Liver (tissue), 8 donors: ENCODE measurements at regions not wholly inside any gene's neighbourhood (a gene's known extent, or its start where the extent isn't known, plus 50 kb on each side); places are given as distances from the start of the nearest gene placed in this dataset.

Experiments used
- DNase-seq: peaks from one replicate; pipeline ENCODE4 v3.0.0-alpha.2; 2017; ENCODE audit warnings: low spot score
- H3K27ac ChIP-seq, 2 donors: one replicate each; pipeline ENCODE4 v1.7.0; 2013; ENCODE audit warnings: inconsistent platforms in 2 of 2, low read length in 2 of 2, control low read depth in 1 of 2, low read depth in 1 of 2, mild to moderate bottlenecking in 1 of 2
- H3K27me3 ChIP-seq, 4 donors: one replicate each; pipeline versions ENCODE4 v1.6.1 to v1.7.0; 2013; ENCODE audit warnings: low read length in 3 of 4, inconsistent platforms in 1 of 4, mild to moderate bottlenecking in 1 of 4, moderate library complexity in 1 of 4; ENCODE audit not compliant: control insufficient read depth in 4 of 4, insufficient read depth in 4 of 4
- H3K36me3 ChIP-seq, 4 donors: one replicate each; pipeline versions ENCODE4 v1.6.1 to v1.7.0; 2013; ENCODE audit warnings: low read length in 3 of 4, mild to moderate bottlenecking in 3 of 4, low read depth in 1 of 4, moderate library complexity in 1 of 4; ENCODE audit not compliant: control insufficient read depth in 4 of 4, insufficient read depth in 3 of 4
- H3K4me1 ChIP-seq, 4 donors: one replicate each; pipeline versions ENCODE4 v1.6.1 to v1.7.0; 2013; ENCODE audit warnings: low read length in 3 of 4, mild to moderate bottlenecking in 3 of 4, moderate library complexity in 1 of 4; ENCODE audit not compliant: control insufficient read depth in 4 of 4, insufficient read depth in 4 of 4
- H3K4me3 ChIP-seq, 3 donors: one replicate each; pipeline versions ENCODE4 v1.6.1 to v1.7.0; 2013; ENCODE audit warnings: low read length in 3 of 3, control low read depth in 1 of 3, low read depth in 1 of 3, mild to moderate bottlenecking in 1 of 3
- H3K9ac ChIP-seq, 2 donors: one replicate each; pipeline ENCODE4 v1.7.0; 2013; ENCODE audit warnings: low read length in 2 of 2, mild to moderate bottlenecking in 2 of 2, moderate library complexity in 2 of 2, control low read depth in 1 of 2, low read depth in 1 of 2
- H3K9me3 ChIP-seq, 4 donors: one replicate each; pipeline versions ENCODE4 v1.6.1 to v1.7.0; 2013; ENCODE audit warnings: low read length in 3 of 4; ENCODE audit not compliant: control insufficient read depth in 4 of 4
- ATF3 ChIP-seq: IDR thresholded peaks from 2 replicates; pipeline ENCODE4 v1.6.1; 2016; ENCODE audit warnings: antibody characterized with exemption
- EGR1 ChIP-seq, 2 donors: IDR thresholded peaks; 2 replicates each; pipeline ENCODE4 v1.6.1; 2016 to 2018; ENCODE audit warnings: antibody characterized with exemption in 2 of 2, low read depth in 2 of 2
- FOXA1 ChIP-seq: IDR thresholded peaks from 2 replicates; pipeline ENCODE4 v1.6.1; 2016; ENCODE audit warnings: antibody characterized with exemption
- FOXA2 ChIP-seq: IDR thresholded peaks from 2 replicates; pipeline ENCODE4 v1.6.1; 2016; ENCODE audit warnings: antibody characterized with exemption
- GABPA ChIP-seq, 2 donors: IDR thresholded peaks in 1 of 2; conservative IDR thresholded peaks in 1 of 2; 2 replicates each; pipeline ENCODE4 v1.6.1; 2016; ENCODE audit warnings: antibody characterized with exemption in 2 of 2, mild to moderate bottlenecking in 1 of 2, moderate library complexity in 1 of 2
- HNF4A ChIP-seq, 2 donors: conservative IDR thresholded peaks; 2 replicates each; pipeline ENCODE4 v1.6.1; 2016; ENCODE audit warnings: antibody characterized with exemption in 2 of 2, mild to moderate bottlenecking in 2 of 2
- HNF4G ChIP-seq: IDR thresholded peaks from 2 replicates; pipeline ENCODE4 v1.6.1; 2016; ENCODE audit warnings: antibody characterized with exemption
- JUND ChIP-seq, 2 donors: IDR thresholded peaks; 2 replicates each; pipeline ENCODE4 v1.6.1; 2016; ENCODE audit warnings: antibody characterized with exemption in 2 of 2
- MAX ChIP-seq: IDR thresholded peaks from 2 replicates; pipeline ENCODE4 v1.6.1; 2016; ENCODE audit warnings: antibody characterized with exemption
- NR2F2 ChIP-seq: IDR thresholded peaks from 2 replicates; pipeline ENCODE4 v1.6.1; 2016; ENCODE audit warnings: antibody characterized with exemption
- RAD21 ChIP-seq, 2 donors: IDR thresholded peaks; 2 replicates each; pipeline ENCODE4 v1.6.1; 2016; ENCODE audit warnings: antibody characterized with exemption in 2 of 2, mild to moderate bottlenecking in 2 of 2
- RXRA ChIP-seq, 2 donors: IDR thresholded peaks; 2 replicates each; pipeline ENCODE4 v1.6.1; 2017 to 2018; ENCODE audit warnings: antibody characterized with exemption in 2 of 2, mild to moderate bottlenecking in 1 of 2
- SP1 ChIP-seq: IDR thresholded peaks from 2 replicates; pipeline ENCODE4 v1.6.1; 2018; ENCODE audit warnings: antibody characterized with exemption, mild to moderate bottlenecking
- TAF1 ChIP-seq: conservative IDR thresholded peaks from 2 replicates; pipeline ENCODE4 v1.6.1; 2016; ENCODE audit warnings: antibody characterized with exemption, mild to moderate bottlenecking
- YY1 ChIP-seq: IDR thresholded peaks from 2 replicates; pipeline ENCODE4 v1.6.1; 2016; ENCODE audit warnings: antibody characterized with exemption, mild to moderate bottlenecking
- WGBS: extraction: QIAGEN DNeasy Blood & Tissue Kit; methylation state at CpG from one replicate; pipeline ENCODE4 v1.1.7; 2013; 5-methylcytosine and 5-hydroxymethylcytosine counted together
- TF ChIP-seq, protein P1 (sequence below): IDR thresholded peaks from 2 replicates; pipeline ENCODE4 v1.6.1; 2016; ENCODE audit warnings: antibody characterized with exemption
- TF ChIP-seq, protein P2 (sequence below): IDR thresholded peaks from 2 replicates; pipeline ENCODE4 v1.6.1; 2016; ENCODE audit warnings: antibody characterized with exemption, mild to moderate bottlenecking
- TF ChIP-seq, protein P3 (sequence below): fragments of 150-350 bp; IDR thresholded peaks from 2 replicates; pipeline ENCODE4 v1.5.1; 2017; ENCODE audit warnings: improper control_type of control experiment, low read depth, low read length; ENCODE audit not compliant: missing input control
- donor health status: healthy.
- donor health status: healthy.
- donor health status: healthy.
- donor health status: healthy.
- donor health status: healthy.

- Histone ChIP-seq H3K4me1 (no peaks in the 10 kb centered on the region), H3K4me3 (no peak overlapping the region), H3K9me3 (no peaks in the 10 kb centered on the region), H3K27me3 (peaks cover 0 to 3% (median 2%) of the 10 kb centered on the region in 4 donors), H3K9ac (no peak overlapping the region), H3K27ac (no peak overlapping the region), H3K36me3 (no peaks in the 10 kb centered on the region)
- 78% methylated on average over 1 of the region's 1 CpG for WGBS
- DNase-seq, result no peak
- TF ChIP-seq YY1, result no peak
- TF ChIP-seq MAX, result no peak
- TF ChIP-seq RXRA (IDR thresholded peaks at IDR 0.05), result no peak
- TF ChIP-seq, protein P1, sequence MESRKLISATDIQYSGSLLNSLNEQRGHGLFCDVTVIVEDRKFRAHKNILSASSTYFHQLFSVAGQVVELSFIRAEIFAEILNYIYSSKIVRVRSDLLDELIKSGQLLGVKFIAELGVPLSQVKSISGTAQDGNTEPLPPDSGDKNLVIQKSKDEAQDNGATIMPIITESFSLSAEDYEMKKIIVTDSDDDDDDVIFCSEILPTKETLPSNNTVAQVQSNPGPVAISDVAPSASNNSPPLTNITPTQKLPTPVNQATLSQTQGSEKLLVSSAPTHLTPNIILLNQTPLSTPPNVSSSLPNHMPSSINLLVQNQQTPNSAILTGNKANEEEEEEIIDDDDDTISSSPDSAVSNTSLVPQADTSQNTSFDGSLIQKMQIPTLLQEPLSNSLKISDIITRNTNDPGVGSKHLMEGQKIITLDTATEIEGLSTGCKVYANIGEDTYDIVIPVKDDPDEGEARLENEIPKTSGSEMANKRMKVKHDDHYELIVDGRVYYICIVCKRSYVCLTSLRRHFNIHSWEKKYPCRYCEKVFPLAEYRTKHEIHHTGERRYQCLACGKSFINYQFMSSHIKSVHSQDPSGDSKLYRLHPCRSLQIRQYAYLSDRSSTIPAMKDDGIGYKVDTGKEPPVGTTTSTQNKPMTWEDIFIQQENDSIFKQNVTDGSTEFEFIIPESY, result no peak
- TF ChIP-seq JUND (IDR thresholded peaks at IDR 0.05), result no peak
- TF ChIP-seq FOXA2, result no peak
- TF ChIP-seq GABPA (IDR thresholded peaks at IDR 0.05 in 1 of 2, conservative IDR thresholded peaks at IDR 0.05 in 1 of 2), result no peak
- no peak for TF ChIP-seq SP1
- TF ChIP-seq, protein P2, sequence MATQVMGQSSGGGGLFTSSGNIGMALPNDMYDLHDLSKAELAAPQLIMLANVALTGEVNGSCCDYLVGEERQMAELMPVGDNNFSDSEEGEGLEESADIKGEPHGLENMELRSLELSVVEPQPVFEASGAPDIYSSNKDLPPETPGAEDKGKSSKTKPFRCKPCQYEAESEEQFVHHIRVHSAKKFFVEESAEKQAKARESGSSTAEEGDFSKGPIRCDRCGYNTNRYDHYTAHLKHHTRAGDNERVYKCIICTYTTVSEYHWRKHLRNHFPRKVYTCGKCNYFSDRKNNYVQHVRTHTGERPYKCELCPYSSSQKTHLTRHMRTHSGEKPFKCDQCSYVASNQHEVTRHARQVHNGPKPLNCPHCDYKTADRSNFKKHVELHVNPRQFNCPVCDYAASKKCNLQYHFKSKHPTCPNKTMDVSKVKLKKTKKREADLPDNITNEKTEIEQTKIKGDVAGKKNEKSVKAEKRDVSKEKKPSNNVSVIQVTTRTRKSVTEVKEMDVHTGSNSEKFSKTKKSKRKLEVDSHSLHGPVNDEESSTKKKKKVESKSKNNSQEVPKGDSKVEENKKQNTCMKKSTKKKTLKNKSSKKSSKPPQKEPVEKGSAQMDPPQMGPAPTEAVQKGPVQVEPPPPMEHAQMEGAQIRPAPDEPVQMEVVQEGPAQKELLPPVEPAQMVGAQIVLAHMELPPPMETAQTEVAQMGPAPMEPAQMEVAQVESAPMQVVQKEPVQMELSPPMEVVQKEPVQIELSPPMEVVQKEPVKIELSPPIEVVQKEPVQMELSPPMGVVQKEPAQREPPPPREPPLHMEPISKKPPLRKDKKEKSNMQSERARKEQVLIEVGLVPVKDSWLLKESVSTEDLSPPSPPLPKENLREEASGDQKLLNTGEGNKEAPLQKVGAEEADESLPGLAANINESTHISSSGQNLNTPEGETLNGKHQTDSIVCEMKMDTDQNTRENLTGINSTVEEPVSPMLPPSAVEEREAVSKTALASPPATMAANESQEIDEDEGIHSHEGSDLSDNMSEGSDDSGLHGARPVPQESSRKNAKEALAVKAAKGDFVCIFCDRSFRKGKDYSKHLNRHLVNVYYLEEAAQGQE, result no peak
- no peak for TF ChIP-seq FOXA1
- TF ChIP-seq TAF1, result no peak
- TF ChIP-seq NR2F2, result no peak
- TF ChIP-seq HNF4G, result no peak
- no peak for TF ChIP-seq ATF3
- TF ChIP-seq, protein P3, sequence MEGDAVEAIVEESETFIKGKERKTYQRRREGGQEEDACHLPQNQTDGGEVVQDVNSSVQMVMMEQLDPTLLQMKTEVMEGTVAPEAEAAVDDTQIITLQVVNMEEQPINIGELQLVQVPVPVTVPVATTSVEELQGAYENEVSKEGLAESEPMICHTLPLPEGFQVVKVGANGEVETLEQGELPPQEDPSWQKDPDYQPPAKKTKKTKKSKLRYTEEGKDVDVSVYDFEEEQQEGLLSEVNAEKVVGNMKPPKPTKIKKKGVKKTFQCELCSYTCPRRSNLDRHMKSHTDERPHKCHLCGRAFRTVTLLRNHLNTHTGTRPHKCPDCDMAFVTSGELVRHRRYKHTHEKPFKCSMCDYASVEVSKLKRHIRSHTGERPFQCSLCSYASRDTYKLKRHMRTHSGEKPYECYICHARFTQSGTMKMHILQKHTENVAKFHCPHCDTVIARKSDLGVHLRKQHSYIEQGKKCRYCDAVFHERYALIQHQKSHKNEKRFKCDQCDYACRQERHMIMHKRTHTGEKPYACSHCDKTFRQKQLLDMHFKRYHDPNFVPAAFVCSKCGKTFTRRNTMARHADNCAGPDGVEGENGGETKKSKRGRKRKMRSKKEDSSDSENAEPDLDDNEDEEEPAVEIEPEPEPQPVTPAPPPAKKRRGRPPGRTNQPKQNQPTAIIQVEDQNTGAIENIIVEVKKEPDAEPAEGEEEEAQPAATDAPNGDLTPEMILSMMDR, result no peak
- TF ChIP-seq HNF4A (conservative IDR thresholded peaks at IDR 0.05), result no peak
- TF ChIP-seq EGR1 (IDR thresholded peaks at IDR 0.05; ENCODE audit: low read depth in 2 of 2), result no peak
- TF ChIP-seq RAD21 (IDR thresholded peaks at IDR 0.05), result no peak
Observed at GRCh38 chr7:18437101-18437500, 58.4 kb upstream of the HDAC9 start.

GRCh38 chr7:18440934-18441333, 54.6 kb upstream of the HDAC9 start:
- H3K27ac ChIP-seq, result no peak overlapping the region
- H3K9ac ChIP-seq, result no peak overlapping the region
- DNase-seq, result no peak
- H3K4me3 ChIP-seq, result no peak overlapping the region
- H3K27me3 ChIP-seq, result peaks cover 0 to 3% (median 0%) of the 10 kb centered on the region in 4 donors
- 62% methylated on average over 2 of the region's 2 CpGs for WGBS
- H3K9me3 ChIP-seq, result no peaks in the 10 kb centered on the region
- H3K36me3 ChIP-seq, result no peaks in the 10 kb centered on the region
- no peaks in the 10 kb centered on the region for H3K4me1 ChIP-seq
- TF ChIP-seq HNF4A (conservative IDR thresholded peaks at IDR 0.05), result no peak
- TF ChIP-seq, protein P2, result no peak
- TF ChIP-seq RAD21 (IDR thresholded peaks at IDR 0.05), result no peak
- no peak for TF ChIP-seq SP1
- TF ChIP-seq, protein P1, result no peak
- no peak for TF ChIP-seq MAX
- TF ChIP-seq NR2F2, result no peak
- TF ChIP-seq FOXA2, result no peak
